ENCODE measurements at regions not wholly inside any gene's neighbourhood (a gene's known extent, or its start where the extent isn't known, plus 50 kb on each side); places are given as distances from the start of the nearest gene placed in this dataset.
A peak's percentile ranks its signal among the peaks of the same experiment; 100 is the strongest.

GRCh38 chr3:184645336-184645735 is 66.5 kb downstream of the MAGEF1 start:
- H3K9me3 ChIP-seq: no peaks in the 10 kb centered on the region
- intact Hi-C loops (cut with DNase I): no loop called here
- no peaks in the 10 kb centered on the region for H3K36me3 ChIP-seq
- no peak overlapping the region for H3K4me3 ChIP-seq
- H3K9ac ChIP-seq (ENCODE audit: low read depth in 2 of 2, low read length in 2 of 2): no peak overlapping the region
- TF ChIP-seq CTCF (IDR thresholded peaks at IDR 0.05): no peak
- peak; percentile 69 for DNase-seq
- peaks cover 7% of the 10 kb centered on the region for H3K4me1 ChIP-seq
- no peak overlapping the region for H3K27ac ChIP-seq
- no peaks in the 10 kb centered on the region for H3K27me3 ChIP-seq

GRCh38 chr3:184643442-184643841 is 68.4 kb downstream of the MAGEF1 start:
- H3K4me1 ChIP-seq: peaks cover 7% of the 10 kb centered on the region
- no peaks in the 10 kb centered on the region for H3K9me3 ChIP-seq
- DNase-seq: no peak
- H3K9ac ChIP-seq (ENCODE audit: low read depth in 2 of 2, low read length in 2 of 2): no peak overlapping the region
- H3K36me3 ChIP-seq: no peaks in the 10 kb centered on the region
- no peaks in the 10 kb centered on the region for H3K27me3 ChIP-seq
- TF ChIP-seq CTCF (IDR thresholded peaks at IDR 0.05): no peak
- intact Hi-C loops (cut with DNase I): no loop called here
- no peak overlapping the region for H3K4me3 ChIP-seq
- no peak overlapping the region for H3K27ac ChIP-seq

GRCh38 chr3:184642631-184643285 is 69.1 kb downstream of the MAGEF1 start:
- H3K27me3 ChIP-seq: no peaks in the 10 kb centered on the region
- no peak for DNase-seq
- no peaks in the 10 kb centered on the region for H3K9me3 ChIP-seq
- no peaks in the 10 kb centered on the region for H3K36me3 ChIP-seq
- TF ChIP-seq CTCF (IDR thresholded peaks at IDR 0.05): no peak
- H3K4me3 ChIP-seq: no peak overlapping the region
- no peak overlapping the region for H3K27ac ChIP-seq
- peaks cover 7% of the 10 kb centered on the region for H3K4me1 ChIP-seq
- H3K9ac ChIP-seq (ENCODE audit: low read depth in 2 of 2, low read length in 2 of 2): no peak overlapping the region
- intact Hi-C loops (cut with DNase I): no loop called here

GRCh38 chr3:184641430-184641829 is 70.4 kb downstream of the MAGEF1 start:
- peaks cover 7% of the 10 kb centered on the region for H3K4me1 ChIP-seq
- no peak for TF ChIP-seq CTCF (IDR thresholded peaks at IDR 0.05)
- H3K9me3 ChIP-seq: no peaks in the 10 kb centered on the region
- no peak overlapping the region for H3K4me3 ChIP-seq
- intact Hi-C loops (cut with DNase I): no loop called here
- DNase-seq: no peak
- no peak overlapping the region for H3K9ac ChIP-seq (ENCODE audit: low read depth in 2 of 2, low read length in 2 of 2)
- H3K36me3 ChIP-seq: no peaks in the 10 kb centered on the region
- no peak overlapping the region for H3K27ac ChIP-seq
- no peaks in the 10 kb centered on the region for H3K27me3 ChIP-seq

- no peak for DNase-seq
- H3K4me1 ChIP-seq: no peaks in the 10 kb centered on the region
- H3K36me3 ChIP-seq: no peaks in the 10 kb centered on the region
- intact Hi-C loops (cut with DNase I): no loop called here
- TF ChIP-seq CTCF (IDR thresholded peaks at IDR 0.05): no peak
- no peak overlapping the region for H3K9ac ChIP-seq (ENCODE audit: low read depth in 2 of 2, low read length in 2 of 2)
- no peak overlapping the region for H3K4me3 ChIP-seq
- H3K27me3 ChIP-seq: no peaks in the 10 kb centered on the region
- no peak overlapping the region for H3K27ac ChIP-seq
- H3K9me3 ChIP-seq: no peaks in the 10 kb centered on the region
Observed at GRCh38 chr3:184639351-184639750, 72.5 kb downstream of the MAGEF1 start.

Data from colonic mucosa (tissue), 4 donors.